Mesenchymal stem cell (in vitro differentiated cells and primary cell): ENCODE measurements at regions not wholly inside any gene's neighbourhood (a gene's known extent, or its start where the extent isn't known, plus 50 kb on each side); places are given as distances from the start of the nearest gene placed in this dataset.

ENCODE experiments used
- DNase-seq: peaks from one replicate; pipeline ENCODE4 v3.0.0-alpha.2; 2013
- H2AFZ ChIP-seq: one replicate; pipeline ENCODE4 v1.6.1; 2013; ENCODE audit warnings: low read depth, mild to moderate bottlenecking, control low read depth, inconsistent platforms, low read length, moderate library complexity
- H2AK5ac ChIP-seq: 2 replicates; pipeline ENCODE4 v1.6.1; 2013; ENCODE audit warnings: low read length, moderate library complexity, mild to moderate bottlenecking, inconsistent platforms; ENCODE audit not compliant: severe bottlenecking
- H2BK120ac ChIP-seq: one replicate; pipeline ENCODE4 v1.6.1; 2013; ENCODE audit warnings: low read depth, mild to moderate bottlenecking, inconsistent platforms, low read length, moderate library complexity
- H2BK12ac ChIP-seq, 2 experiments: one replicate each; pipeline ENCODE4 v1.6.1; 2013; ENCODE audit warnings: inconsistent platforms in 2 of 2, low read length in 2 of 2, mild to moderate bottlenecking in 2 of 2, moderate library complexity in 2 of 2, control low read depth in 1 of 2
- H2BK15ac ChIP-seq: one replicate; pipeline ENCODE4 v1.6.1; 2013; ENCODE audit warnings: mild to moderate bottlenecking, low read depth, inconsistent platforms; ENCODE audit not compliant: poor library complexity, severe bottlenecking
- H2BK5ac ChIP-seq: 2 replicates; pipeline ENCODE4 v1.6.1; 2013; ENCODE audit warnings: low read depth, mild to moderate bottlenecking, low read length, control low read depth, inconsistent platforms; ENCODE audit not compliant: poor library complexity, severe bottlenecking
- H3K14ac ChIP-seq, 2 experiments: one replicate each; pipeline ENCODE4 v1.6.1; 2013; ENCODE audit warnings: inconsistent platforms in 2 of 2, low read length in 2 of 2, control low read depth in 1 of 2, mild to moderate bottlenecking in 1 of 2, moderate library complexity in 1 of 2
- H3K18ac ChIP-seq, 2 experiments: one replicate each; pipeline ENCODE4 v1.6.1; 2013; ENCODE audit warnings: inconsistent platforms in 2 of 2, low read length in 2 of 2, control low read depth in 1 of 2, low read depth in 1 of 2, mild to moderate bottlenecking in 1 of 2
- H3K23ac ChIP-seq, 2 experiments: one replicate each; pipeline ENCODE4 v1.6.1; 2013; ENCODE audit warnings: inconsistent platforms in 2 of 2, low read length in 2 of 2, mild to moderate bottlenecking in 2 of 2, moderate library complexity in 2 of 2, control low read depth in 1 of 2
- H3K27ac ChIP-seq: 2 replicates; pipeline ENCODE4 v1.5.1; 2013; ENCODE audit warnings: mild to moderate bottlenecking, moderate library complexity, low read length, control low read depth, inconsistent platforms; ENCODE audit not compliant: poor library complexity, severe bottlenecking
- H3K27me3 ChIP-seq, 2 experiments: 2 replicates each; pipeline versions ENCODE4 v1.6.1 to v1.7.0; 2013; ENCODE audit warnings: low read length in 2 of 2, mild to moderate bottlenecking in 2 of 2, moderate library complexity in 2 of 2, control low read depth in 1 of 2, inconsistent platforms in 1 of 2; ENCODE audit not compliant: control insufficient read depth in 1 of 2, insufficient read depth in 1 of 2
- H3K36me3 ChIP-seq, 2 experiments: 2 replicates each; pipeline versions ENCODE4 v1.6.1 to v1.7.0; 2013; ENCODE audit warnings: low read length in 2 of 2, control low read depth in 1 of 2, inconsistent platforms in 1 of 2, low read depth in 1 of 2, mild to moderate bottlenecking in 1 of 2; ENCODE audit not compliant: insufficient read depth in 2 of 2, control insufficient read depth in 1 of 2
- H3K4ac ChIP-seq, 2 experiments: one replicate each; pipeline ENCODE4 v1.6.1; 2013; ENCODE audit warnings: inconsistent platforms in 2 of 2, low read length in 2 of 2, mild to moderate bottlenecking in 2 of 2, moderate library complexity in 2 of 2, control low read depth in 1 of 2, low read depth in 1 of 2
- H3K4me1 ChIP-seq: 2 replicates; pipeline ENCODE4 v1.6.1; 2013; ENCODE audit warnings: low read depth, low read length, control low read depth; ENCODE audit not compliant: control insufficient read depth, insufficient read depth
- H3K4me2 ChIP-seq: 2 replicates; pipeline ENCODE4 v1.6.1; 2013; ENCODE audit warnings: low read length, mild to moderate bottlenecking, inconsistent platforms; ENCODE audit not compliant: poor library complexity, severe bottlenecking
- H3K4me3 ChIP-seq, 2 experiments: 2 replicates each; pipeline versions ENCODE4 v1.5.1 to v1.7.0; 2013; ENCODE audit warnings: low read length in 2 of 2, mild to moderate bottlenecking in 2 of 2, control low read depth in 1 of 2, low read depth in 1 of 2; ENCODE audit not compliant: insufficient read depth in 1 of 2
- H3K79me1 ChIP-seq: replicated peaks from 2 replicates; pipeline ENCODE4 v1.6.1; 2013; ENCODE audit warnings: mild to moderate bottlenecking, control low read depth, low read length, inconsistent platforms; ENCODE audit not compliant: poor library complexity, severe bottlenecking
- H3K9ac ChIP-seq: 2 replicates; pipeline ENCODE4 v1.7.0; 2013; ENCODE audit warnings: mild to moderate bottlenecking, low read length, moderate library complexity
- H3K9me3 ChIP-seq: 2 replicates; pipeline ENCODE4 v1.7.0; 2013; ENCODE audit warnings: mild to moderate bottlenecking, low read length; ENCODE audit not compliant: control insufficient read depth
- H4K8ac ChIP-seq: one replicate; pipeline ENCODE4 v1.6.1; 2013; ENCODE audit warnings: inconsistent platforms, mild to moderate bottlenecking, low read length, moderate library complexity
- H4K91ac ChIP-seq: one replicate; pipeline ENCODE4 v1.6.1; 2013; ENCODE audit warnings: mild to moderate bottlenecking, low read length, inconsistent platforms
- WGBS: methylation state at CpG from one replicate; pipeline ENCODE4 v1.1.7; 2013; ENCODE audit warnings: mixed read lengths; 5-methylcytosine and 5-hydroxymethylcytosine counted together

GRCh38 chr11:115627666-115628460, 123.6 kb upstream of the CADM1 start:
- Histone ChIP-seq H3K4me1 (peaks cover 7% of the 10 kb centered on the region), H3K4me2 (no peak overlapping the region), H3K27ac (no peak overlapping the region), H2BK12ac (no peak overlapping the region), H2BK5ac (no peak overlapping the region), H3K9me3 (peaks cover 4% of the 10 kb centered on the region), H3K79me1 (no peaks in the 10 kb centered on the region), H3K4ac (no peak overlapping the region), H2BK120ac (no peak overlapping the region), H2AK5ac (peak overlapping the region; percentile 42), H3K18ac (no peak overlapping the region), H3K14ac (no peak overlapping the region), H3K23ac (no peak overlapping the region), H2BK15ac (no peak overlapping the region), H4K91ac (peak overlapping the region; percentile 27), H3K4me3 (no peak overlapping the region), H3K27me3 (peaks cover 0 to 74% of the 10 kb centered on the region in 2 experiments), H3K36me3 (no peaks in the 10 kb centered on the region), H2AFZ (no peak overlapping the region), H4K8ac (no peak overlapping the region), H3K9ac (no peak overlapping the region)
- 86% methylated on average over 13 of the region's 13 CpGs for WGBS
- DNase-seq = no peak

- Histone ChIP-seq H3K14ac (no peak overlapping the region), H3K4ac (no peak overlapping the region), H3K27me3 (peaks cover 0 to 76% of the 10 kb centered on the region in 2 experiments), H3K27ac (no peak overlapping the region), H2BK15ac (no peak overlapping the region), H3K36me3 (no peaks in the 10 kb centered on the region), H3K4me3 (no peak overlapping the region), H3K9ac (no peak overlapping the region), H4K8ac (no peak overlapping the region), H3K23ac (no peak overlapping the region), H3K18ac (no peak overlapping the region), H2BK5ac (no peak overlapping the region), H2AFZ (no peak overlapping the region), H2AK5ac (peak overlapping the region; percentile 23), H3K79me1 (no peaks in the 10 kb centered on the region), H3K4me1 (peaks cover 10% of the 10 kb centered on the region), H2BK12ac (no peak overlapping the region), H3K9me3 (peaks cover 4% of the 10 kb centered on the region), H3K4me2 (no peak overlapping the region), H2BK120ac (no peak overlapping the region), H4K91ac (no peak overlapping the region)
- no peak for DNase-seq
- WGBS = 83% methylated on average over 2 of the region's 3 CpGs
These were observed 122.9 kb upstream of the CADM1 start for GRCh38 chr11:115627071-115627470.

- no peak overlapping the region for H3K14ac ChIP-seq
- H3K18ac ChIP-seq = no peak overlapping the region
- no peak overlapping the region for H3K27ac ChIP-seq
- H3K36me3 ChIP-seq = no peaks in the 10 kb centered on the region
- H2AFZ ChIP-seq = no peak overlapping the region
- H3K23ac ChIP-seq = no peak overlapping the region
- peaks cover 10% of the 10 kb centered on the region for H3K4me1 ChIP-seq
- H3K9me3 ChIP-seq = peaks cover 4% of the 10 kb centered on the region
- no peak for DNase-seq
- no peak overlapping the region for H3K4me3 ChIP-seq
- no peaks in the 10 kb centered on the region for H3K79me1 ChIP-seq
- no peak overlapping the region for H3K9ac ChIP-seq
- H4K8ac ChIP-seq = no peak overlapping the region
- H2BK15ac ChIP-seq = no peak overlapping the region
- no peak overlapping the region for H3K4ac ChIP-seq
- no peak overlapping the region for H2BK5ac ChIP-seq
- H2AK5ac ChIP-seq = peak overlapping the region; percentile 74
- no peak overlapping the region for H4K91ac ChIP-seq
- H3K27me3 ChIP-seq = peaks cover 0 to 74% of the 10 kb centered on the region in 2 experiments
- H2BK120ac ChIP-seq = no peak overlapping the region
- H2BK12ac ChIP-seq = no peak overlapping the region
- 84% methylated on average over 2 of the region's 2 CpGs for WGBS
- H3K4me2 ChIP-seq = no peak overlapping the region
These were observed 122.2 kb upstream of the CADM1 start for GRCh38 chr11:115626414-115626813.

- Histone ChIP-seq H2BK5ac (no peak overlapping the region), H3K9me3 (peaks cover 4% of the 10 kb centered on the region)
These were observed 121.3 kb upstream of the CADM1 start for GRCh38 chr11:115625502-115625901.

More at GRCh38 chr11:115625502-115625901, 121.3 kb upstream of the CADM1 start:
- Histone ChIP-seq H2AFZ (no peak overlapping the region), H3K27ac (no peak overlapping the region), H3K9ac (no peak overlapping the region), H2BK120ac (no peak overlapping the region), H3K14ac (no peak overlapping the region), H3K18ac (peak overlapping the region in 1 of 2 experiments; percentile 68), H3K23ac (no peak overlapping the region), H3K36me3 (no peaks in the 10 kb centered on the region), H3K79me1 (no peaks in the 10 kb centered on the region), H4K8ac (no peak overlapping the region), H4K91ac (no peak overlapping the region), H2BK15ac (no peak overlapping the region), H3K4me1 (peaks cover 10% of the 10 kb centered on the region), H2AK5ac (peak overlapping the region; percentile 95), H3K4me3 (no peak overlapping the region), H3K4ac (no peak overlapping the region), H2BK12ac (no peak overlapping the region), H3K4me2 (no peak overlapping the region), H3K27me3 (peaks cover 0 to 74% of the 10 kb centered on the region in 2 experiments)
- WGBS = 87% methylated on average over 4 of the region's 5 CpGs
- DNase-seq = no peak
